ENCODE measurements at regions not wholly inside any gene's neighbourhood (a gene's known extent, or its start where the extent isn't known, plus 50 kb on each side); places are given as distances from the start of the nearest gene placed in this dataset.

GRCh38 chrX:97846228-97846627 lies 962.5 kb downstream of the RPA4 start:
- no peaks in the 10 kb centered on the region for H3K4me1 ChIP-seq (ENCODE audit: insufficient read depth, low read length)
- no peak for TF ChIP-seq CTCF (IDR thresholded peaks at IDR 0.05; ENCODE audit: extremely low read depth, low read depth, low read length)
- H3K4me3 ChIP-seq (ENCODE audit: insufficient read depth, low read length): no peak overlapping the region
- no peaks in the 10 kb centered on the region for H4K20me1 ChIP-seq (ENCODE audit: insufficient read depth, low read length)
- H3K9me3 ChIP-seq (ENCODE audit: low read depth, low read length): no peaks in the 10 kb centered on the region
- no peak overlapping the region for H2AFZ ChIP-seq (ENCODE audit: low read length)
- no peaks in the 10 kb centered on the region for H3K36me3 ChIP-seq (ENCODE audit: insufficient read depth, low read length)
- no peaks in the 10 kb centered on the region for H3K79me2 ChIP-seq (ENCODE audit: insufficient read depth, low read length)
- H3K27ac ChIP-seq (ENCODE audit: low read depth, low read length): no peak overlapping the region
- no peak overlapping the region for H3K4me2 ChIP-seq (ENCODE audit: insufficient read depth, low read length)
- H3K27me3 ChIP-seq (ENCODE audit: insufficient read depth, low read length): no peaks in the 10 kb centered on the region
- DNase-seq (ENCODE audit: insufficient read length, low spot score, missing footprints): peak; percentile 35

- H3K4me3 ChIP-seq (ENCODE audit: insufficient read depth, low read length): no peak overlapping the region
- H3K9me3 ChIP-seq (ENCODE audit: low read depth, low read length): no peaks in the 10 kb centered on the region
- no peak overlapping the region for H2AFZ ChIP-seq (ENCODE audit: low read length)
- no peaks in the 10 kb centered on the region for H3K27me3 ChIP-seq (ENCODE audit: insufficient read depth, low read length)
- no peaks in the 10 kb centered on the region for H3K79me2 ChIP-seq (ENCODE audit: insufficient read depth, low read length)
- H3K4me1 ChIP-seq (ENCODE audit: insufficient read depth, low read length): no peaks in the 10 kb centered on the region
- no peak overlapping the region for H3K27ac ChIP-seq (ENCODE audit: low read depth, low read length)
- peak; percentile 49 for DNase-seq (ENCODE audit: insufficient read length, low spot score, missing footprints)
- no peaks in the 10 kb centered on the region for H3K36me3 ChIP-seq (ENCODE audit: insufficient read depth, low read length)
- no peak overlapping the region for H3K4me2 ChIP-seq (ENCODE audit: insufficient read depth, low read length)
- no peak for TF ChIP-seq CTCF (IDR thresholded peaks at IDR 0.05; ENCODE audit: extremely low read depth, low read depth, low read length)
- no peaks in the 10 kb centered on the region for H4K20me1 ChIP-seq (ENCODE audit: insufficient read depth, low read length)
Measured at GRCh38 chrX:97846718-97847237, 963.1 kb downstream of the RPA4 start.

- Histone ChIP-seq H2AFZ (ENCODE audit: low read length) (no peak overlapping the region), H3K4me1 (ENCODE audit: insufficient read depth, low read length) (no peaks in the 10 kb centered on the region), H3K9me3 (ENCODE audit: low read depth, low read length) (no peaks in the 10 kb centered on the region), H3K79me2 (ENCODE audit: insufficient read depth, low read length) (no peaks in the 10 kb centered on the region), H3K27me3 (ENCODE audit: insufficient read depth, low read length) (no peaks in the 10 kb centered on the region), H4K20me1 (ENCODE audit: insufficient read depth, low read length) (no peaks in the 10 kb centered on the region), H3K27ac (ENCODE audit: low read depth, low read length) (no peak overlapping the region), H3K4me2 (ENCODE audit: insufficient read depth, low read length) (no peak overlapping the region), H3K4me3 (ENCODE audit: insufficient read depth, low read length) (no peak overlapping the region), H3K36me3 (ENCODE audit: insufficient read depth, low read length) (no peaks in the 10 kb centered on the region)
- peak; percentile 22 for DNase-seq (ENCODE audit: insufficient read length, low spot score, missing footprints)
- TF ChIP-seq CTCF (IDR thresholded peaks at IDR 0.05; ENCODE audit: extremely low read depth, low read depth, low read length): no peak
Measured at GRCh38 chrX:97847885-97848679, 964.4 kb downstream of the RPA4 start.

GRCh38 chrX:97849951-97850350 lies 966.2 kb downstream of the RPA4 start:
- Histone ChIP-seq H3K4me3 (ENCODE audit: insufficient read depth, low read length) (no peak overlapping the region), H3K9me3 (ENCODE audit: low read depth, low read length) (no peaks in the 10 kb centered on the region), H3K79me2 (ENCODE audit: insufficient read depth, low read length) (no peaks in the 10 kb centered on the region), H2AFZ (ENCODE audit: low read length) (no peak overlapping the region), H3K27ac (ENCODE audit: low read depth, low read length) (no peak overlapping the region), H3K36me3 (ENCODE audit: insufficient read depth, low read length) (no peaks in the 10 kb centered on the region), H3K4me1 (ENCODE audit: insufficient read depth, low read length) (no peaks in the 10 kb centered on the region), H4K20me1 (ENCODE audit: insufficient read depth, low read length) (no peaks in the 10 kb centered on the region), H3K4me2 (ENCODE audit: insufficient read depth, low read length) (no peak overlapping the region), H3K27me3 (ENCODE audit: insufficient read depth, low read length) (no peaks in the 10 kb centered on the region)
- no peak for TF ChIP-seq CTCF (IDR thresholded peaks at IDR 0.05; ENCODE audit: extremely low read depth, low read depth, low read length)
- DNase-seq (ENCODE audit: insufficient read length, low spot score, missing footprints): no peak

All from osteoblast (primary cell).